DND-41 (cell line): ENCODE measurements at regions not wholly inside any gene's neighbourhood (a gene's known extent, or its start where the extent isn't known, plus 50 kb on each side); places are given as distances from the start of the nearest gene placed in this dataset.

Experiments used
- CTCF ChIP-seq: IDR thresholded peaks from 2 replicates; pipeline ENCODE4 v1.5.1; 2012; ENCODE audit warnings: borderline replicate concordance, low read length, moderate library complexity, mild to moderate bottlenecking; ENCODE audit not compliant: poor library complexity, severe bottlenecking; ENCODE audit errors: extremely low read depth
- EZH2 ChIP-seq: IDR thresholded peaks from 3 replicates; pipeline ENCODE4 v1.6.1; 2012; ENCODE audit warnings: borderline replicate concordance, low read depth, mild to moderate bottlenecking, moderate library complexity, low read length, inconsistent platforms; ENCODE audit not compliant: severe bottlenecking

GRCh38 chr13:44045180-44045562 lies 165.5 kb downstream of the LACC1 start:
- TF ChIP-seq CTCF, result no peak
- no peak for TF ChIP-seq EZH2
